NCI-H1417 (cell line): ENCODE measurements at regions not wholly inside any gene's neighbourhood (a gene's known extent, or its start where the extent isn't known, plus 50 kb on each side); places are given as distances from the start of the nearest gene placed in this dataset.

Experiments
- DNase-seq, 3 experiments: peaks; one replicate each; lab custom pipeline; 2025; lab: John Stamatoyannopoulos, UW

GRCh38 chr22:27635852-27636251 is 165.7 kb downstream of the MN1 start:
- no peak for DNase-seq

GRCh38 chr22:27636716-27637508 is 164.6 kb downstream of the MN1 start:
- DNase-seq, result no peak

- DNase-seq, result no peak
Observed at GRCh38 chr22:27637604-27638003, 164.0 kb downstream of the MN1 start.

GRCh38 chr22:27638329-27639233 is 163.0 kb downstream of the MN1 start:
- DNase-seq, result no peak

GRCh38 chr22:27639248-27640086 is 162.1 kb downstream of the MN1 start:
- DNase-seq, result no peak

- no peak for DNase-seq
Observed at GRCh38 chr22:27641049-27641795, 160.3 kb downstream of the MN1 start.

- peak in 1 of 3 experiments; percentile 2 for DNase-seq
Observed at GRCh38 chr22:27642104-27642800, 159.3 kb downstream of the MN1 start.

- DNase-seq, result no peak
Observed at GRCh38 chr22:27643907-27644306, 157.6 kb downstream of the MN1 start.

DNA sequence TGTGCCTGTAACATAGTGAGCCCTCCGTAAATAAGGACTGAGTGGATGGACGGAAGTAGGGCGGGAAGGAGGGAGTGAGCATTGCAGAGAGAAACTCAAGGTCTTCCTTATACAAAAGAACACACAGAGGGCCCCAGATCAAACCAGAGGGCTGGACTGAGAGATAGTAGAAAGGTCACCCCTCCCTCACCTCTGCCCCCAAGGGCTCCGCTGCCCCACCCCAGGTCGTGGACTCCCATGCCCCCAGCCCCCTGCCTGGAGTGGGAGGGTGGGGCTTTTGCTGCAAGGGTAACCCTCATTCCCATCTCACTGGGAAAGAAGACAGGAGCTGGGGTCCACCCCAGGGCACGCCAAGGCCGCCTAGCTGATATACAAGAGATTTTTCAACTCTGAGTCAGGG is 157.0 kb downstream of the MN1 start:
- DNase-seq, result no peak

DNA sequence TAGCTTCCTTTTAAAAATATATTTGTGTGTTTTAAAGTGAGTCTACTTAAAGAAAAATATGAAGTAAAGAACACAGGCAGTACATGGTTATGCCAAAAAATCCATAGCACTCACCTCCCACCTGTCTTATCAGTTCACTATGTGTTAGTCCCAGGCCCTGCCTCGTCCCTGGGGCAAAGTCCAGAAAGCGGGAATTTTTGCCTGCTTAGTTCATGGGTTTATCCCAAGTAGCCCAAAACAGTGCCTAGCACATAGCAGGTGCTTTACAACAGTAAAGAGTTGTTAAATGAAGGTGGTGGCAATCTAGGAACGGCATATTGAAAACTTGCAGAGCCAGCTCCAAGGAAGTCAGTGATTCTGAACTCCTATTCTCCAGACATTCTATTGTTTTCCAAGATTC is 154.0 kb downstream of the MN1 start:
- DNase-seq, result no peak

DNA sequence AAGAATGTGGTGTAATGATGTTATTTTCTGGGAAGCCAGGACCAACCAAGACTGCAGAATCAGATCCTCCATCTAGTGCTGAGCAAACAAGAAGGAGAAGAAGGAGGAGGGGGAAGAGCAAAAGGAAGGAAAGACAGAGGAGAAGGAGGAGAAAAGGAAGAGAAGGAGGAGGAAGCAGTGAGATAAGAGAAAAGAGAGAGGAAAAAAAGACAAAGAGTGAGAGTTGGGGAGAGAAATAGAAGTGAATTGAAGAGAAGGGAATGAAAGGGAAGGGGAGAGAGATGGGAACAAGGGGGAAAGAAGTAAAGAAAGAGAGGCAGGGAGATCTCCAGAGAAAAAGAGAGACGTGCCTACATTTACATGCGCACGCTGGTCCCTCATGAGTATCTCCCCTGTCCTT is 153.5 kb downstream of the MN1 start:
- DNase-seq, result no peak

GRCh38 chr22:27648853-27649252 is 152.7 kb downstream of the MN1 start:
- DNase-seq, result no peak

DNA sequence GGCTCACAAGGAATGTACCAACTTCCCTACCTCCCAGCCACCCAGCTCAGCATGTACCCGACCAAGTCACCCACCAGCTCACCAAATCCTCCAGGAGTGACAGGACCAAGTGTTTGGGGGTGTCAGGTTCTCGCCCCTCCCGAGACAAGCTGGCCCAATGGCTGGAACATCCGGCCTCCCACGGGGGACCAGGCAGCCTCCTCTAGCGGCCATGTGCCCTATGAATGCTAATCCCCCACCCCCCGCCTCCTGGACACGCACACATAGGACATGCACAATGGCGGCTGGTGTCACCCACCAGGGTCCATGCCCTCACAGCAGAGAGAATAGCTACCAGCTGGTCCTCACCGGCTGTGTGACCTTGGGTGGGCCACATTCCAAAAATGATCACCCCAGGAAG is 151.0 kb downstream of the MN1 start:
- DNase-seq, result no peak

- no peak for DNase-seq
Observed at GRCh38 chr22:27650985-27651384, 150.6 kb downstream of the MN1 start.

- DNase-seq, result no peak
Observed at GRCh38 chr22:27651486-27651885, 150.1 kb downstream of the MN1 start.

DNA sequence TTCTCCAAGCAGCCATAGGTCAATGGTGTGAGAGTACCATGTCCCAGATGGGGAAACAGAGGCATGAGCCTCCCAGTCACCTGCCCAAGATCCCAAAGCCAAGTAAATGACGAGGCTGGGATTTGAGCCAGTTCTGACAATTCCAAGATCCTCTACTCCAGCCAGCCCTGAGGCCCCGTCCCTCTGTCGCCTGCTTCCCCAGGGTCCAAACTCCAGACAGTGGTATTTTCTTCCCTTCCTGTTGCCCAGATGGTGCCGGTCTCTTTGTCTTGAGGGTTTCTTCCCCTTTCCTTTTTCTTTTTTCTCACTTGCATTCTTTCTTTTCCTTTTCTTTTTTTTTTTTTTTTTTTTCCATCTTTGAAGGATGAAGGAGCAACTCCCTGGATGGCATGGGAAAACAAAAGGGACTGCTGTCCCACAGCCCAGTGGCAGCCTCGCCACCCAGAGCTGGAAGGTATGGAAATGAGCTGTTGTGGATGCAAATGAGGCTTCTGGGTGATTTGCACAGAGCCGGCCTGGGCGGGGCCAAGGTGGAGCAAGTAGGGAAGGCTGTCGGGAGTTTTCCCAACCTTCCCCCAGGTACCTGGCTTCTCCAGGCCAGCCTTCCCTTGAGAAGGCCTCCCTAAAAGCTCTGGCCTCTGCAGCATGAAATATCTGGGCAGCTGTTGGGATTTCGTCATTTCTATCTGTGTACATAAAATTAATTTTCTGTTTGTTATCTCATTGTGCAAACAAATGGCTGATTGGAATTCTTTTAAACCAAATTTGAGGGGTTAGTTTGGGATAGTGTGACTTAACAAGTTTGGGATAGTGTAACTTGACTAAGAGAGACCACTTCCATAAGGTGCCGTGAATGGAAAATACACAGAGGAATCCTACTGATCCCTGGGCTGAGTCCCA is 146.8 kb downstream of the MN1 start:
- DNase-seq, result no peak

DNA sequence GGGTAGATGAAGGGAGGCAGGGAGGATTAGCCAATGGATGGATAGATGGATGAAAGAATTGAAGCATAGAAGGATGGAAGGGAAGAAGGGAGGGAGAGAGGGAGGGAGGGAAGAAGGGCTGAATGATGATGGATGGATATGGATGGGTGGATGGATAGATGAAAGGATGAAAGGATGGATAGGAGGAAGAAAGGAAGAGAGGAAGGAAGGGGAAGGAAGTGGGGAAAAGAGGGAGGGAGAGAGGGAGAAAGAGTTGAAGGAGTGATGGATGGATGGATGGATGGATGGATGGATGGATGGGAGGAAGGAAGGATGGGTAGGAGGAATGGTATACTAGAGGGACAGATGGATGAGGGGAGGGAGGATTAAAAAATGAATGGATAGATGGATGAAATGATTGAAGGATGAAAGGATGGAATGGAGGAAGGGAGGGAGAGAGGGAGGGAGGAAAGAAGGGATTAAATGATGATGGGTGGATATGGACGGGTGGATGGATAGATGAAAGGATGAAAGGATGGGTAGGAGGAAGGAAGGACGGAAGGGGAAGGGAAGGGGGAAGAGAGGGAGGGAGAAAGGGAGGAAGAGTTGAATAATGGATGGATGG is 145.9 kb downstream of the MN1 start:
- DNase-seq, result no peak

- no peak for DNase-seq
Observed at GRCh38 chr22:27656970-27657369, 144.6 kb downstream of the MN1 start.

DNA sequence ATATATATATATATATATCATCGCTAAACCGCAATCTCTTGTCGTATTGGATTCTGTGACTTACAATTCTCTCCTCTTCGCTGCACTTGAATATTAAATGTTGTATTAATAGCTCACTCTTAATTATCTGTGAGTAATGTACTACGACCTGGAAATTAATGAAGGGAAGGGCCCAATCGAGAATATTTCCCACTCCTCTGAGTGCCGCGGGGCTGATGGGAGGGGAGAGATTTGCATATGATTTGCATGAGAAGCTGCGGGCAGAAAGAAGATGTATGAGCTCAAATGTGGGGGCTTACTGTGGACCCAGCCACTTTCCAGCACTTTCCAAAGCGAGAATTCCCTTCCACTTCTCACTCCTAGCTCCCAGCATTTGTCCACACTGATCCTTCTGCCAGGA is 141.2 kb downstream of the MN1 start:
- DNase-seq, result no peak
